HEK293 (cell line): ENCODE measurements at regions not wholly inside any gene's neighbourhood (a gene's known extent, or its start where the extent isn't known, plus 50 kb on each side); places are given as distances from the start of the nearest gene placed in this dataset.

Source experiments
- CTCF ChIA-PET: fragments of 350-600 bp; formaldehyde crosslinking; extraction: SDS; loops from one replicate; lab custom pipeline; 2021; ENCODE audit warnings: antibody characterized with exemption; lab: Yijun Ruan, JAX
- POLR2A ChIA-PET: fragments of 300-600 bp; formaldehyde crosslinking; extraction: SDS; loops from one replicate; lab custom pipeline; 2020; ENCODE audit warnings: antibody characterized with exemption, inconsistent platforms; lab: Yijun Ruan, JAX
- H3K27ac ChIP-seq: fragments of 200-500 bp; sonication (Bioruptor generic); 2 replicates; pipeline ENCODE4 v1.5.1; 2014; ENCODE audit warnings: low read depth, low read length, control low read depth, inconsistent platforms; ENCODE audit errors: extremely low read depth
- H3K36me3 ChIP-seq, 2 experiments: fragments of 200-500 bp in 1 of 2; sonication (Bioruptor generic) in 1 of 2; 1 replicate in 1 of 2; 2 replicates in 1 of 2; pipeline ENCODE4 v1.5.1; 2014 to 2017; ENCODE audit warnings: inconsistent platforms in 2 of 2, low read length in 2 of 2; ENCODE audit not compliant: control insufficient read depth in 2 of 2, insufficient read depth in 1 of 2
- H3K4me1 ChIP-seq: fragments of 200-500 bp; sonication (Bioruptor generic); 2 replicates; pipeline ENCODE4 v1.5.1; 2014; ENCODE audit warnings: mild to moderate bottlenecking, low read length, inconsistent platforms; ENCODE audit not compliant: control insufficient read depth, insufficient read depth
- H3K4me3 ChIP-seq: 2 replicates; pipeline ENCODE4 v1.5.1; 2011; ENCODE audit warnings: low read depth, mild to moderate bottlenecking, control low read depth, low read length, moderate library complexity
- H3K9me3 ChIP-seq: fragments of 200-500 bp; sonication (Bioruptor generic); 2 replicates; pipeline ENCODE4 v1.5.1; 2014; ENCODE audit warnings: low read depth, low read length, inconsistent platforms; ENCODE audit not compliant: control insufficient read depth, insufficient read depth
- EGR2 ChIP-seq: fragments of 450-650 bp; formaldehyde crosslinking; IDR thresholded peaks from 2 replicates; pipeline ENCODE4 v1.5.1; 2016; ENCODE audit warnings: low read depth, missing biosample characterization, missing genetic modification characterization
- HOXC10 ChIP-seq: sonication (generic); formaldehyde crosslinking; IDR thresholded peaks from 2 replicates; pipeline ENCODE4 v1.8.1; 2023; ENCODE audit warnings: mild to moderate bottlenecking, missing genetic modification reagents
- HOXD13 ChIP-seq: sonication (generic); formaldehyde crosslinking; IDR thresholded peaks from 2 replicates; pipeline ENCODE4 v1.8.0; 2022; ENCODE audit warnings: missing genetic modification reagents, borderline replicate concordance
- IKZF3 ChIP-seq: fragments of 450-650 bp; IDR thresholded peaks from 2 replicates; pipeline ENCODE4 v1.5.0; 2018; ENCODE audit warnings: missing biosample characterization, mild to moderate bottlenecking, missing genetic modification characterization, moderate library complexity
- SCRT1 ChIP-seq: fragments of 450-650 bp; formaldehyde crosslinking; IDR thresholded peaks from 2 replicates; pipeline ENCODE4 v1.5.1; 2016; ENCODE audit warnings: missing biosample characterization, missing genetic modification characterization, borderline replicate concordance
- SP7 ChIP-seq: fragments of 450-650 bp; formaldehyde crosslinking; IDR thresholded peaks from 2 replicates; pipeline ENCODE4 v1.5.1; 2016; ENCODE audit warnings: missing biosample characterization, missing genetic modification characterization
- TCF7L2 ChIP-seq: IDR thresholded peaks from 2 replicates; pipeline ENCODE4 v1.6.1; 2011; ENCODE audit warnings: low read depth, mild to moderate bottlenecking, inconsistent platforms, low read length, moderate library complexity, borderline replicate concordance
- TRIM28 ChIP-seq: IDR thresholded peaks from 2 replicates; pipeline ENCODE4 v1.6.1; 2011; ENCODE audit warnings: low read length, control low read depth, borderline replicate concordance
- TSHZ1 ChIP-seq: fragments of 450-650 bp; formaldehyde crosslinking; IDR thresholded peaks from 2 replicates; pipeline ENCODE4 v1.5.1; 2016; ENCODE audit warnings: missing biosample characterization, missing genetic modification characterization, borderline replicate concordance
- ZBTB20 ChIP-seq: fragments of 450-650 bp; formaldehyde crosslinking; IDR thresholded peaks from 2 replicates; pipeline ENCODE4 v1.5.1; 2016; ENCODE audit warnings: missing biosample characterization, missing genetic modification characterization
- ZBTB26 ChIP-seq: fragments of 450-650 bp; formaldehyde crosslinking; optimal IDR thresholded peaks from 2 replicates; pipeline ENCODE3; 2016; ENCODE audit warnings: missing biosample characterization, mild to moderate bottlenecking, missing genetic modification characterization
- ZBTB44 ChIP-seq: fragments of 450-650 bp; IDR thresholded peaks from 2 replicates; pipeline ENCODE4 v1.5.1; 2018; ENCODE audit warnings: missing biosample characterization, mild to moderate bottlenecking, missing genetic modification characterization
- ZBTB48 ChIP-seq: fragments of 450-650 bp; formaldehyde crosslinking; IDR thresholded peaks from 2 replicates; pipeline ENCODE4 v1.5.1; 2016; ENCODE audit warnings: missing biosample characterization, missing genetic modification characterization
- ZIC2 ChIP-seq: fragments of 450-650 bp; formaldehyde crosslinking; IDR thresholded peaks from 2 replicates; pipeline ENCODE4 v1.5.1; 2016; ENCODE audit warnings: missing biosample characterization, missing genetic modification characterization
- ZNF174 ChIP-seq: fragments of 450-650 bp; formaldehyde crosslinking; IDR thresholded peaks from 2 replicates; pipeline ENCODE4 v1.5.0; 2017; ENCODE audit warnings: missing biosample characterization, mild to moderate bottlenecking, missing genetic modification characterization
- ZNF19 ChIP-seq: fragments of 450-650 bp; formaldehyde crosslinking; IDR thresholded peaks from 2 replicates; pipeline ENCODE4; 2016; ENCODE audit warnings: missing biosample characterization, missing genetic modification characterization, low read depth
- ZNF214 ChIP-seq: fragments of 450-650 bp; formaldehyde crosslinking; IDR thresholded peaks from 2 replicates; pipeline ENCODE4 v1.5.1; 2017; ENCODE audit warnings: missing biosample characterization, mild to moderate bottlenecking, missing genetic modification characterization, borderline replicate concordance
- ZNF510 ChIP-seq: fragments of 450-650 bp; formaldehyde crosslinking; IDR thresholded peaks from 2 replicates; pipeline ENCODE4 v1.5.1; 2018; ENCODE audit warnings: mild to moderate bottlenecking, missing genetic modification characterization, missing biosample characterization; ENCODE audit not compliant: insufficient replicate concordance
- ZNF514 ChIP-seq: fragments of 450-650 bp; formaldehyde crosslinking; IDR thresholded peaks from 2 replicates; pipeline ENCODE4 v1.5.1; 2016; ENCODE audit warnings: missing biosample characterization, missing genetic modification characterization
- ZNF654 ChIP-seq: fragments of 450-650 bp; formaldehyde crosslinking; IDR thresholded peaks from 2 replicates; pipeline ENCODE4 v1.5.1; 2016; ENCODE audit warnings: low read depth, missing biosample characterization, missing genetic modification characterization
- ZNF791 ChIP-seq: fragments of 450-650 bp; formaldehyde crosslinking; IDR thresholded peaks from 2 replicates; pipeline ENCODE4 v1.5.1; 2016; ENCODE audit warnings: missing biosample characterization, missing genetic modification characterization
- ZNF792 ChIP-seq: fragments of 450-650 bp; formaldehyde crosslinking; IDR thresholded peaks from 2 replicates; pipeline ENCODE4 v1.5.1; 2016; ENCODE audit warnings: missing biosample characterization, missing genetic modification characterization

GRCh38 chr3:34856081-34856947, 783.0 kb upstream of the ARPP21 start:
- ChIA-PET POLR2A (no interaction called here), CTCF (no interaction called here)
- Histone ChIP-seq H3K4me1 (no peaks in the 10 kb centered on the region), H3K9me3 (no peaks in the 10 kb centered on the region), H3K36me3 (no peaks in the 10 kb centered on the region), H3K4me3 (no peak overlapping the region), H3K27ac (no peak overlapping the region)
- TF ChIP-seq SP7 (tag by site-specific recombination), result no peak
- TF ChIP-seq ZNF791 (tag by site-specific recombination), result no peak
- no peak for TF ChIP-seq ZNF19 (tag by site-specific recombination)
- no peak for TF ChIP-seq ZBTB44
- TF ChIP-seq ZNF510 (tag by site-specific recombination), result no peak
- TF ChIP-seq ZBTB26 (tag by site-specific recombination), result no peak
- no peak for TF ChIP-seq TSHZ1 (tag by site-specific recombination)
- no peak for TF ChIP-seq ZBTB20 (tag by site-specific recombination)
- no peak for TF ChIP-seq IKZF3 (tag by site-specific recombination)
- no peak for TF ChIP-seq ZNF514 (tag by site-specific recombination)
- no peak for TF ChIP-seq ZNF214 (tag by site-specific recombination)
- TF ChIP-seq ZIC2, result no peak
- no peak for TF ChIP-seq HOXC10
- TF ChIP-seq TCF7L2, result no peak
- no peak for TF ChIP-seq EGR2 (tag by site-specific recombination)
- no peak for TF ChIP-seq TRIM28

- Histone ChIP-seq H3K36me3 (no peaks in the 10 kb centered on the region), H3K27ac (no peak overlapping the region), H3K4me3 (no peak overlapping the region), H3K9me3 (no peaks in the 10 kb centered on the region), H3K4me1 (no peaks in the 10 kb centered on the region)
- POLR2A ChIA-PET, result no interaction called here
- CTCF ChIA-PET, result no interaction called here
- TF ChIP-seq ZNF174 (tag by site-specific recombination) (no peak), ZNF654 (no peak), SCRT1 (tag by site-specific recombination) (no peak), ZNF792 (tag by site-specific recombination) (no peak), ZBTB48 (tag by site-specific recombination) (no peak), HOXD13 (no peak)
Observed at GRCh38 chr3:34858067-34858660, 781.2 kb upstream of the ARPP21 start.
